SIG-M5 treated with dmso at 0.1 percent for 504 hours (cell line): ENCODE measurements at regions not wholly inside any gene's neighbourhood (a gene's known extent, or its start where the extent isn't known, plus 50 kb on each side); places are given as distances from the start of the nearest gene placed in this dataset.

Source experiments
- DNase-seq: peaks from one replicate; lab custom pipeline; 2025; ENCODE audit not compliant: unreplicated experiment; lab: John Stamatoyannopoulos, UW

GRCh38 chr21:43364261-43364510 lies 62.7 kb downstream of the SIK1 start:
- no peak for DNase-seq

- DNase-seq, result no peak
Measured at GRCh38 chr21:43363506-43364260, 63.2 kb downstream of the SIK1 start.

GRCh38 chr21:43362915-43363314 lies 64.0 kb downstream of the SIK1 start:
- DNase-seq, result no peak

GRCh38 chr21:43362321-43362791 lies 64.6 kb downstream of the SIK1 start:
- no peak for DNase-seq

GRCh38 chr21:43361493-43362296 lies 65.2 kb downstream of the SIK1 start:
- no peak for DNase-seq

GRCh38 chr21:43361127-43361492 lies 65.8 kb downstream of the SIK1 start:
- DNase-seq, result no peak

GRCh38 chr21:43360441-43361126 lies 66.3 kb downstream of the SIK1 start:
- no peak for DNase-seq

GRCh38 chr21:43358940-43359822 lies 67.8 kb downstream of the SIK1 start:
- DNase-seq, result no peak

- no peak for DNase-seq
Measured at GRCh38 chr21:43357715-43358430, 69.1 kb downstream of the SIK1 start.

GRCh38 chr21:43355925-43356289 lies 71.0 kb downstream of the SIK1 start:
- DNase-seq, result no peak

- no peak for DNase-seq
Measured at GRCh38 chr21:43355266-43355924, 71.5 kb downstream of the SIK1 start.

GRCh38 chr21:43354666-43355065 lies 72.3 kb downstream of the SIK1 start:
- DNase-seq, result no peak

- DNase-seq, result no peak
Measured at GRCh38 chr21:43354026-43354420, 72.9 kb downstream of the SIK1 start.

GRCh38 chr21:43353282-43354025 lies 73.5 kb downstream of the SIK1 start:
- DNase-seq, result no peak

GRCh38 chr21:43352568-43353281 lies 74.2 kb downstream of the SIK1 start:
- DNase-seq, result no peak

GRCh38 chr21:43352154-43352537 lies 74.8 kb downstream of the SIK1 start:
- DNase-seq, result no peak

GRCh38 chr21:43351501-43352153 lies 75.3 kb downstream of the SIK1 start:
- DNase-seq, result no peak

- no peak for DNase-seq
Measured at GRCh38 chr21:43349644-43350043, 77.3 kb downstream of the SIK1 start.
